ENCODE measurements at regions not wholly inside any gene's neighbourhood (a gene's known extent, or its start where the extent isn't known, plus 50 kb on each side); places are given as distances from the start of the nearest gene placed in this dataset.

DNA sequence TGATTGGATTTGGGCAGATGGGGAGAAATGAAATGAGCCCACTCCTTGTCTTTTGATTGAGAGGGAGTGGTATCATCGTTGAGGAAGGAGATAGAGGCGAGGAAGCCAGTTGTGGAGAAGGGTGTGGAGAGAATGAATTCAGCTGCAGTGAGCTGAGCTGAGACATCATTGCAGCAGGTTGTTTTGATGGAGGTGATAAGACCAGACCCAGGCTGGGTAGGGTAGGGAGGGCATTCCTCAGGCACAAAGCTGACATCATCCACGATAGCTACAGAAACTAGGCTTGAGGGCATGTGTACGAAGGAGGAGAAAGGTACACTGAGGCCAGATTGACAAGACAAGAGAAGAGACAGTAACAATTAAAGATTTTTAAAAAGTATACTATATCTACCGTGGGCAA is 1500.9 kb upstream of the SLC10A2 start:
- WGBS, 2 donors: 74 to 79% methylated on average over 5 of the region's 5 CpGs
- TF ChIP-seq POLR2A (IDR thresholded peaks at IDR 0.05) (no peak), POLR2AphosphoS5 (IDR thresholded peaks at IDR 0.05) (no peak)
- Histone ChIP-seq H3K27me3 (no peaks in the 10 kb centered on the region), H3K27ac (no peak overlapping the region), H3K4me3 (no peak overlapping the region), H3K36me3 (no peaks in the 10 kb centered on the region), H3K9me3 (peaks cover 0 to 3% (median 0%) of the 10 kb centered on the region in 4 donors), H3K4me1 (peaks cover 0 to 20% (median 13%) of the 10 kb centered on the region in 4 donors)
- no peak for DNase-seq
- intact Hi-C loops (cut with DNase I): no loop called here

DNA sequence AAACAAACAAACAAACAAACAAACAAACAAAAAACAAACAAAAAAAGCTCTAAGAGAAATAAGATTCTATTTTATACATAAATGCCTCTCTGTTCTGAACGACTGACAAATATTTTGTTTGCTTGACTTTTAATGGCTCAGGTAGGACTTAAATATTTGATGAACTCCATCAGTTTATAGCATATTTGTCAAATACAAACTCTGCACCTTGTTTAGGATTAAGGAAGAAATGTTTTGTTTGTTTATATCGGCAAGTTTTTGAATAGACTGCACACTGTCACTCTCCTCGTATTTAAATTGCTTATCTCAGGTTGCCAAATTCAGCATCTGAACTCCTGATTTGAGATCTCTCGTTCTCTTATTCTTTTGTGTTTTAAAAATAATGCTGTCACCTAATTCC is 1499.7 kb upstream of the SLC10A2 start:
- intact Hi-C loops (cut with DNase I): no loop called here
- Histone ChIP-seq H3K27me3 (no peaks in the 10 kb centered on the region), H3K36me3 (no peaks in the 10 kb centered on the region), H3K4me3 (no peak overlapping the region), H3K27ac (no peak overlapping the region), H3K9me3 (peaks cover 0 to 3% (median 0%) of the 10 kb centered on the region in 4 donors), H3K4me1 (peaks cover 0 to 8% (median 2%) of the 10 kb centered on the region in 4 donors)
- TF ChIP-seq POLR2A (IDR thresholded peaks at IDR 0.05) (no peak), POLR2AphosphoS5 (IDR thresholded peaks at IDR 0.05) (no peak), EP300 (IDR thresholded peaks at IDR 0.05) (no peak), CTCF (IDR thresholded peaks at IDR 0.05) (no peak)
- no peak for DNase-seq
- 61 to 84% methylated on average over 4 of the region's 4 CpGs for WGBS, 2 donors

DNA sequence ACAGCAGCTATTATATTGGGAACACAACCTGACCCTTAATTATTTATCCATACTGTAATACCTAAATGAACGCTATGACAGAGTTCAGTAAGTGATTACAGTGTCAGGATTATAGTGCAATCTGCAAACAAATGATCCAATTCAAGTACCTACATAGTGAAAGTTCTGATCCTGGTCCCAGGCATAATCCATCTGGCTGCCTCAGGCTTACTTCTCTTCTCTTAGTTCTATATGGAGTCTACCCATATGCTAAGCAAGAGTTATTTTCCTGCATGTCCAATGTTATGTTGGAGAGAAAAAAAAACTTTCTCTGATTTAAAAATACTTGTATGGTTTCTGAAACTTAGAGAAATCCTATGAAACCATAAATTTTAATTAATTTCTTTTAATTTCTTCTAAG is 1487.7 kb upstream of the SLC10A2 start:
- no peak overlapping the region for H3K4me3 ChIP-seq
- no peak for DNase-seq
- no peaks in the 10 kb centered on the region for H3K36me3 ChIP-seq
- no peaks in the 10 kb centered on the region for H3K9me3 ChIP-seq
- H3K27me3 ChIP-seq: no peaks in the 10 kb centered on the region
- intact Hi-C loops (cut with DNase I): no loop called here
- TF ChIP-seq CTCF (IDR thresholded peaks at IDR 0.05) (no peak), POLR2AphosphoS5 (IDR thresholded peaks at IDR 0.05) (no peak), POLR2A (IDR thresholded peaks at IDR 0.05) (no peak), EP300 (IDR thresholded peaks at IDR 0.05) (no peak)
- H3K27ac ChIP-seq: no peak overlapping the region
- WGBS, 2 donors: 68 to 92% methylated on average over 1 of the region's 1 CpG
- H3K4me1 ChIP-seq: no peaks in the 10 kb centered on the region

DNA sequence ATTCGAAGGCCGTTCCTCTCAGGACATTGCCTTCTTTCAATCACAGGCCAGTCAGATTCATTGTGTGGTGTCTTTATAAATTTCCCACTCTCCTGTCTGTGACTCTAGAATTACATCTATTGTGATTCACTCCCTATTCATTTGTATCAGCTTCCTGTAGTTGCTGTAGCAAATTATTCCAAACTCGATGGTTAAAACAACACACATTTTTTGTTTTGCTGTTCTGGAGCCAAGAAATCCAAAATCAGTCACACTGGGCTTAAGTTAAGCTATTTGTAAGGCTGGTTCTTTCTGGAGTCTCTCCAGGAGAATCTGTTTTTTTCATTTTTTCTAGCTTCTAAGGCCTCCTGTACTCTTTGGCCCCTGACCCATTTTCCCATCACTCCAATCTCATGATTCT is 1487.0 kb upstream of the SLC10A2 start:
- no peaks in the 10 kb centered on the region for H3K36me3 ChIP-seq
- intact Hi-C loops (cut with DNase I): no loop called here
- 81 to 85% methylated on average over 3 of the region's 3 CpGs for WGBS, 2 donors
- H3K9me3 ChIP-seq: no peaks in the 10 kb centered on the region
- no peak for DNase-seq
- no peak for TF ChIP-seq POLR2A (IDR thresholded peaks at IDR 0.05)
- no peak for TF ChIP-seq EP300 (IDR thresholded peaks at IDR 0.05)
- TF ChIP-seq CTCF (IDR thresholded peaks at IDR 0.05): no peak
- no peak for TF ChIP-seq POLR2AphosphoS5 (IDR thresholded peaks at IDR 0.05)
- H3K27me3 ChIP-seq: no peaks in the 10 kb centered on the region
- no peak overlapping the region for H3K4me3 ChIP-seq
- H3K27ac ChIP-seq: no peak overlapping the region
- H3K4me1 ChIP-seq: no peaks in the 10 kb centered on the region

- no peak for DNase-seq
- intact Hi-C loops (cut with DNase I): no loop called here
- H3K9me3 ChIP-seq: no peaks in the 10 kb centered on the region
- H3K4me1 ChIP-seq: no peaks in the 10 kb centered on the region
- H3K27ac ChIP-seq: no peak overlapping the region
- TF ChIP-seq POLR2A (IDR thresholded peaks at IDR 0.05): no peak
- H3K36me3 ChIP-seq: no peaks in the 10 kb centered on the region
- 81 to 90% methylated on average over 10 of the region's 10 CpGs for WGBS, 2 donors
- H3K27me3 ChIP-seq: no peaks in the 10 kb centered on the region
- no peak overlapping the region for H3K4me3 ChIP-seq
These were observed 1468.6 kb upstream of the SLC10A2 start for GRCh38 chr13:104534847-104535246.

DNA sequence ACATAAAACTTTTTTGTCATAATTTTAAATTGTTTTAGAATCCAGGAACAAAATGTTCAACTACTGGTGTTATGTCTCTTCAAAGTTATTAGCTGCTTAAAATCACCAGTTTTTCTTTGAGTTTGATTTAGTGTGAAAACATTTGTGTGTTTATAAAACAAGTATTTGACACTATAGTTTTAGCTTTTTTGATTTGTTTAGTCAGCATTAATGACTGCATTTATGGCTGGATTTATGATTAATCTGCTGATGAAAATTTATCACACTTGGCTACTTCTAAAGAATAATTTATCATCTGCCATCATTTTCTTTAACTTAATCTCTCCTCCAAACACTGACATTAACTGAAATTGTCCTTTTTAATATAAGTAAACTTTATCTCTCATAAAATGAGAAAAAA is 1465.9 kb upstream of the SLC10A2 start:
- no peak for TF ChIP-seq CTCF (IDR thresholded peaks at IDR 0.05)
- no peak for TF ChIP-seq EP300 (IDR thresholded peaks at IDR 0.05)
- TF ChIP-seq POLR2A (IDR thresholded peaks at IDR 0.05): no peak
- TF ChIP-seq POLR2AphosphoS5 (IDR thresholded peaks at IDR 0.05): no peak
- Histone ChIP-seq H3K27ac (no peak overlapping the region), H3K4me3 (no peak overlapping the region), H3K9me3 (no peaks in the 10 kb centered on the region), H3K27me3 (no peaks in the 10 kb centered on the region), H3K4me1 (no peaks in the 10 kb centered on the region), H3K36me3 (no peaks in the 10 kb centered on the region)
- no peak for DNase-seq
- intact Hi-C loops (cut with DNase I): no loop called here
